ENCODE measurements at regions not wholly inside any gene's neighbourhood (a gene's known extent, or its start where the extent isn't known, plus 50 kb on each side); places are given as distances from the start of the nearest gene placed in this dataset.

DNA sequence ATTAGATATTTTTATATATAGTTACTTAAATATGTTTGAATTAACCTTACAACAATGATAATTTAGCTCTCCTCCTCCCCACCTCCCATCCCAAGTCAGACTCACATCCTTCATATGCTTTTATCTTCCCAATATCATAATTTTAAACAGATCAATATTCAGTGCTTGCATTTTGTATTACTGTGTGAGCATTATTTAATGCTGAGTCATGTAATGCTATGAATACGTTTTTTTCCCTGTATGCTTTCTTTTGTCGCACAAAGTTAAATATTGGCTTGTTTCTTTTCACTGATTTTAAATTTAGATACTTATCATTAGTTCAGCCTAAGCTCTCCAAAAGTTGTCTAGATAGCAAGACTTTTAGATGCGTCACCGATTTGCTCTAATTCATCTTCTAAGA, 471.6 kb upstream of the SGO1 start:
- Histone ChIP-seq H3K27ac (no peak overlapping the region), H3K4me3 (no peak overlapping the region), H3K36me3 (no peaks in the 10 kb centered on the region), H3K9me3 (peaks cover 0 to 14% (median 0%) of the 10 kb centered on the region in 4 donors), H3K4me1 (no peaks in the 10 kb centered on the region), H3K27me3 (no peaks in the 10 kb centered on the region)
- 86 to 90% methylated on average over 4 of the region's 4 CpGs for WGBS, 2 donors
- TF ChIP-seq POLR2A (IDR thresholded peaks at IDR 0.05) (no peak), EP300 (IDR thresholded peaks at IDR 0.05) (no peak)
- no peak for DNase-seq (ENCODE audit: low spot score in 2 of 2)

DNA sequence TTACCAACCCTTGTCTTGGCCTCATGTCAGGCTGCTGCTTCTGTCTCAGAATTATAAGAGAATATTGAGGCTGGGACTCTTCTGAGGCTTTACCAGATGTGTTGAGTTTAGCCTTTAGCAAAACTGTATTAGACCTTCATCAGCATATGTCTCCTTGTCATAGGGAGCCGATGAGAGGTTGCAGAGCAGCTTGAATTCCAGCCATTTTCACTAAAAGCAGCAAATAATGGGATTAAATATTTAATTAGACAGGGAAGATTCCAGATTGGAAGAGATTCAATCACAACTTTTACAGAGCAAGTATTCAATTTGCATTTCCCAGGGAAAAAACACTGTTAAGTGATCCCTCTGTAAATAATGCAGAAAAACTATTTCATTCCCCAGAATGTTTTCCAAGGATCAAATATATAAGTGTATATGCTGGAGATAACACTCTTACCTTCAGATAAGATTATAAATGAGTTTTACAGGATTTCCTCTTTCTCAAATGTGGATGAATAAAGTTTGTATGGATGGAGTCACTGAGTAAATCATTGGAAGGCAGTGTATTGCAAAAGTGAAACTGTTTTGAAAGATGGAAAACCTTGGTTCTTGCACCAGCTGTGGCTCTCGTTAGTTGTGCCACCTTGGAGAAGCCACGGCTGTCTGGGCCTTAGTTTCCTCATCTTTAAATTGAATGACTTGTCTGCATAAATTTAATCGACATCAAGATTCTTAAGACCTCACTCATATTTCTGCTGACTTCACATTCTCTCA, 466.4 kb upstream of the SGO1 start:
- Histone ChIP-seq H3K9me3 (peaks cover 0 to 8% (median 0%) of the 10 kb centered on the region in 4 donors), H3K27ac (no peak overlapping the region), H3K4me1 (no peaks in the 10 kb centered on the region), H3K36me3 (no peaks in the 10 kb centered on the region), H3K27me3 (no peaks in the 10 kb centered on the region), H3K4me3 (no peak overlapping the region)
- WGBS, 2 donors, result 59 to 67% methylated on average over 4 of the region's 4 CpGs
- DNase-seq (ENCODE audit: low spot score in 2 of 2), result no peak
- TF ChIP-seq, protein P1, sequence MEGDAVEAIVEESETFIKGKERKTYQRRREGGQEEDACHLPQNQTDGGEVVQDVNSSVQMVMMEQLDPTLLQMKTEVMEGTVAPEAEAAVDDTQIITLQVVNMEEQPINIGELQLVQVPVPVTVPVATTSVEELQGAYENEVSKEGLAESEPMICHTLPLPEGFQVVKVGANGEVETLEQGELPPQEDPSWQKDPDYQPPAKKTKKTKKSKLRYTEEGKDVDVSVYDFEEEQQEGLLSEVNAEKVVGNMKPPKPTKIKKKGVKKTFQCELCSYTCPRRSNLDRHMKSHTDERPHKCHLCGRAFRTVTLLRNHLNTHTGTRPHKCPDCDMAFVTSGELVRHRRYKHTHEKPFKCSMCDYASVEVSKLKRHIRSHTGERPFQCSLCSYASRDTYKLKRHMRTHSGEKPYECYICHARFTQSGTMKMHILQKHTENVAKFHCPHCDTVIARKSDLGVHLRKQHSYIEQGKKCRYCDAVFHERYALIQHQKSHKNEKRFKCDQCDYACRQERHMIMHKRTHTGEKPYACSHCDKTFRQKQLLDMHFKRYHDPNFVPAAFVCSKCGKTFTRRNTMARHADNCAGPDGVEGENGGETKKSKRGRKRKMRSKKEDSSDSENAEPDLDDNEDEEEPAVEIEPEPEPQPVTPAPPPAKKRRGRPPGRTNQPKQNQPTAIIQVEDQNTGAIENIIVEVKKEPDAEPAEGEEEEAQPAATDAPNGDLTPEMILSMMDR (IDR thresholded peaks at IDR 0.05), result no peak
- no peak for TF ChIP-seq POLR2A (IDR thresholded peaks at IDR 0.05)
- no peak for TF ChIP-seq EP300 (IDR thresholded peaks at IDR 0.05)

DNA sequence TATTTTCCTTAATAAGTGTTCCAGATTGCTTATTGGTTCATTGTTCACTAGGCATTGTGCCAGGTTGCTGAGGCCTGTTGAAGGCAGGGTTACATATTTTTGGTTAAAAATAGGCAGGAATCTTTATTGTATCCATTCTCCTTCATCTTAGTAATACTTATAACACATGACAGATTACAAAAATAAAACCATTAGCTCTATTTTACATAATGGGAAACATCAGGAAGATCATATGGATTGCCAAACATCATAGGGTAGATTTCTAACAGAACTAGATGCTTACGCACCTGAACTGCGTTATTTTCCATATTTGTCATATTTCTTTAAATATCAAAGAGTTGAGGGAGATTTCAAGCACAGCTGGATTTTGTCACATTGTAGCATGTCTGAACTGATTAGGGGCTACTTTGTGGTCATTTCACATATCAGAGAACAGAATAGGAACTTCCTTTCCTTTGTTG, 462.9 kb upstream of the SGO1 start:
- no peaks in the 10 kb centered on the region for H3K9me3 ChIP-seq
- H3K27me3 ChIP-seq, result no peaks in the 10 kb centered on the region
- H3K4me3 ChIP-seq, result no peak overlapping the region
- no peak for DNase-seq (ENCODE audit: low spot score in 2 of 2)
- TF ChIP-seq POLR2A (IDR thresholded peaks at IDR 0.05) (no peak), EP300 (IDR thresholded peaks at IDR 0.05) (no peak)
- TF ChIP-seq, protein P1 (IDR thresholded peaks at IDR 0.05), result no peak
- H3K27ac ChIP-seq, result no peak overlapping the region
- no peaks in the 10 kb centered on the region for H3K36me3 ChIP-seq
- no peaks in the 10 kb centered on the region for H3K4me1 ChIP-seq
- 92% methylated on average over 2 of the region's 2 CpGs for WGBS, 2 donors

DNA sequence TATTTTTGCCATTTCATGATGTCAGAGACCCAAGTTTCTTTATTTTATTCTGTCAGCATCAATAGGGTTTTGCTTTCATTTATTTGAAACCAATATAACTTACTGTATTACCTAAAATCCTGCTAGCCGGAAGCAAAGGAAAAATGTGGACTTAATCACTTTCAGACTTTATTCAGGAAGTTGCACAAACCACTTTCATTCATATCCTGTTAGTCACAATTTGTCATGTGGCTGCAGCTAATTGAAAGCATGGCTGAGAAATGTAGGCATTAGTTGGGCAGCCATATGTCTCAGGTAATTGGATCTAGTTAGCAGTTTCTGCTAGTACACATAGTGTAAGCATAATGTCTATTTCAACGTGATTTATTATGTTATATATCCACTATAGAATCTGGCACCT, 462.3 kb upstream of the SGO1 start:
- no peak for DNase-seq (ENCODE audit: low spot score in 2 of 2)
- Histone ChIP-seq H3K4me1 (no peaks in the 10 kb centered on the region), H3K9me3 (no peaks in the 10 kb centered on the region), H3K27ac (no peak overlapping the region), H3K27me3 (no peaks in the 10 kb centered on the region), H3K4me3 (no peak overlapping the region), H3K36me3 (no peaks in the 10 kb centered on the region)
- 66 to 67% methylated on average over 2 of the region's 2 CpGs for WGBS, 2 donors
- TF ChIP-seq, protein P1 (IDR thresholded peaks at IDR 0.05), result no peak
- TF ChIP-seq EP300 (IDR thresholded peaks at IDR 0.05) (no peak), POLR2A (IDR thresholded peaks at IDR 0.05) (no peak)

DNA sequence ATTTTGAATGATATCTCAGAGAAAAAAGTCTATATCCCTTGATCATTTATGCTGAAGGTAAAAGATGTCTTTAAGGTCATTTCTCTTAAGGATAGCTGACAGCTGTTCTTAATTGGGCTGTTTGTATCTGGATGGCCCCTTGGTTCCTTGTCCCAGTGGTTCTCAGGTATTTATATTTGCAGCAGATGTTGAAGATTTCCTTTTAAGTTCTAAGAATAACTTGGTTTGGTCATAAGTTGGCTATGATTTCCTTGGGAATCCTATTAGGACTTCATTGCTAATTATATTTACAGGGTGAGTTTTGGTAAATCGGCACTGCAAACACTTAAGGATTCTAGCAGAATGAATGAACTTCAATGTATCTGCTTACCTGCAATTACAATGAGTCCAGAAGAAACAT, 460.4 kb upstream of the SGO1 start:
- Histone ChIP-seq H3K27me3 (no peaks in the 10 kb centered on the region), H3K27ac (no peak overlapping the region), H3K4me1 (no peaks in the 10 kb centered on the region), H3K9me3 (peaks cover 0 to 3% (median 0%) of the 10 kb centered on the region in 4 donors), H3K4me3 (no peak overlapping the region), H3K36me3 (no peaks in the 10 kb centered on the region)
- 75 to 78% methylated on average over 1 of the region's 1 CpG for WGBS, 2 donors
- DNase-seq (ENCODE audit: low spot score in 2 of 2), result no peak
- TF ChIP-seq EP300 (IDR thresholded peaks at IDR 0.05) (no peak), POLR2A (IDR thresholded peaks at IDR 0.05) (no peak)
- TF ChIP-seq, protein P1 (IDR thresholded peaks at IDR 0.05), result no peak

All from tibial nerve (tissue), 4 donors.